Heart left ventricle (tissue), 13 donors: ENCODE measurements at regions not wholly inside any gene's neighbourhood (a gene's known extent, or its start where the extent isn't known, plus 50 kb on each side); places are given as distances from the start of the nearest gene placed in this dataset.

ENCODE experiments used
- POLR2A ChIP-seq, 2 donors: fragments of 450-650 bp; IDR thresholded peaks; one replicate each; pipeline ENCODE4 v1.6.1; 2017; ENCODE audit warnings: antibody characterized with exemption in 2 of 2, mild to moderate bottlenecking in 2 of 2, moderate library complexity in 2 of 2
- TF ChIP-seq, protein P1 (sequence below), 12 donors: fragments of 200-600 bp; sonication (generic) in 4 of 12; IDR thresholded peaks; one replicate each; pipeline versions ENCODE4 v1.5.0 to v1.8.0; 2018 to 2022; ENCODE audit warnings: antibody characterized with exemption in 12 of 12, mild to moderate bottlenecking in 5 of 12
- donor health status: ischemic (EF 13 %, LVEDD 7.1; RV severe dilation, severe dysfunction).
- donor health status: DM: no; HTN: yes; CAD: no.
- donor health status: DM: no; HTN: no; CAD: no.
- donor health status: ischemic (EF 25% LVEDD 6.9; RV normal size, moderate dysfunction).
- donor health status: ischemic (EF 25% LVEDD 5.7; RV mildly dilated, moderate dysfunction).
- donor health status: ischemic (EF 35%, LVEDD 5.7; RV mildly dilated, moderate dysfunction).
- donor health status: nonischemic (EF 11% LVEDD 7.7; RV severe dilation, severe dysfunction).
- donor health status: DM: yes; HTN: yes; CAD: no.
- donor health status: PGD.
- donor health status: ischemic (EF 29% LVEDD 5.4; RV normal size, mild dysfunction).
- donor health status: nonischemic (EF 23%, LVEDD 6.1; RV moderate dilation, normal function).

DNA sequence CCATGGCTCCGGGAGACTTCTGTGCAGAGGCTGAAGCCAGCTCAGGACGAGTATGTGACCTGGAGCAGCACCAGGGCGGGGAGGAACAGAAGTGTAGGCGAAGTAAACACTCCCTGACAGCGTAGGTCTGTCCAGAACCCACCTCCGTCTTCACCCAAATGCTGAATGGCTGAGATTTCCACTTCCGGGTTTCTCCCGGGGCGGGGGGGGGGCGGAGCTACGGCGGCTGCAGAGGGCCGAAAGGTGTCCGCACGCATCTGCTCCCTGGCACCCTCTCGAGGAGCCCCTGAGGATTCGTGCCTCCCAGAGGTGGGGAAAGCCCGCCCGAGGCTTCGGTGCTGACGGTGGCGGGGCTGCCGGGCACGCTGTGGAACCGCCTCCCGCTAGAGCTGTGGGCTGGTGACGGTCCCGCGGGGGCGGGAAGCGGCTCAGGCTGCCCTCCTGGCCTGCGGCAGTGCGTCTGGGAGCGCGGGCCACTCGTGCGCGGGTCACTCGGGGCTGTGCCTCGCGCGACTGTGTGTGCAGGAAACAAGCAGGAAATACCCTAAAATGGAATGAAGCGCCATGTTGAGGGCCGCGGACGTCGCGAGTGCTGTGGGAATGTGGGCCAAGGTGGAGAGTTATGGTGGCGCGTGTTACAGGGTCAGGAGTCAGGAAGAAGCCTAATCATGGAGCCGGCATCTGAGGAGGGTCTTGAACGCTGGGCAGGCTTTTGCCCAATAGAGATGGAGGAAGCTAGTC lies 1425.4 kb downstream of the FOXD4L5 start:
- TF ChIP-seq, protein P1, sequence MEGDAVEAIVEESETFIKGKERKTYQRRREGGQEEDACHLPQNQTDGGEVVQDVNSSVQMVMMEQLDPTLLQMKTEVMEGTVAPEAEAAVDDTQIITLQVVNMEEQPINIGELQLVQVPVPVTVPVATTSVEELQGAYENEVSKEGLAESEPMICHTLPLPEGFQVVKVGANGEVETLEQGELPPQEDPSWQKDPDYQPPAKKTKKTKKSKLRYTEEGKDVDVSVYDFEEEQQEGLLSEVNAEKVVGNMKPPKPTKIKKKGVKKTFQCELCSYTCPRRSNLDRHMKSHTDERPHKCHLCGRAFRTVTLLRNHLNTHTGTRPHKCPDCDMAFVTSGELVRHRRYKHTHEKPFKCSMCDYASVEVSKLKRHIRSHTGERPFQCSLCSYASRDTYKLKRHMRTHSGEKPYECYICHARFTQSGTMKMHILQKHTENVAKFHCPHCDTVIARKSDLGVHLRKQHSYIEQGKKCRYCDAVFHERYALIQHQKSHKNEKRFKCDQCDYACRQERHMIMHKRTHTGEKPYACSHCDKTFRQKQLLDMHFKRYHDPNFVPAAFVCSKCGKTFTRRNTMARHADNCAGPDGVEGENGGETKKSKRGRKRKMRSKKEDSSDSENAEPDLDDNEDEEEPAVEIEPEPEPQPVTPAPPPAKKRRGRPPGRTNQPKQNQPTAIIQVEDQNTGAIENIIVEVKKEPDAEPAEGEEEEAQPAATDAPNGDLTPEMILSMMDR (IDR thresholded peaks at IDR 0.05) = peak in 1 of 12 donors; percentile 28
- no peak for TF ChIP-seq POLR2A (IDR thresholded peaks at IDR 0.05)
